SK-N-MC (cell line): ENCODE measurements at regions not wholly inside any gene's neighbourhood (a gene's known extent, or its start where the extent isn't known, plus 50 kb on each side); places are given as distances from the start of the nearest gene placed in this dataset.

Source experiments
- EZH2 ChIP-seq: fragments of 200-600 bp; sonication (generic); IDR thresholded peaks from one replicate; pipeline ENCODE4 v1.6.1; 2017; ENCODE audit warnings: antibody characterized with exemption
- POLR2AphosphoS5 ChIP-seq: IDR thresholded peaks from 2 replicates; pipeline ENCODE4 v1.6.1; 2012; ENCODE audit warnings: mild to moderate bottlenecking, low read depth, low read length, borderline replicate concordance

GRCh38 chr5:110275878-110276277 is 450.6 kb downstream of the TMEM232 start:
- TF ChIP-seq POLR2AphosphoS5 (no peak), EZH2 (no peak)
